ENCODE measurements at regions not wholly inside any gene's neighbourhood (a gene's known extent, or its start where the extent isn't known, plus 50 kb on each side); places are given as distances from the start of the nearest gene placed in this dataset.

- TF ChIP-seq CTCF (IDR thresholded peaks at IDR 0.05) (no peak), POLR2AphosphoS5 (IDR thresholded peaks at IDR 0.05; ENCODE audit: low read depth, low read length) (no peak), REST (IDR thresholded peaks at IDR 0.05; ENCODE audit: insufficient read depth in 1 of 2, low read depth in 2 of 2, low read length in 1 of 2) (no peak), SIN3A (IDR thresholded peaks at IDR 0.05; ENCODE audit: borderline replicate concordance, insufficient read depth, low read depth, low read length) (no peak), TCF7L2 (IDR thresholded peaks at IDR 0.05; ENCODE audit: low read depth, low read length) (no peak)
Measured at GRCh38 chr6:125550892-125551291, 198.5 kb upstream of the HEY2 start.
